M059J (cell line): ENCODE measurements at regions not wholly inside any gene's neighbourhood (a gene's known extent, or its start where the extent isn't known, plus 50 kb on each side); places are given as distances from the start of the nearest gene placed in this dataset.

Source experiments
- DNase-seq: peaks from one replicate; pipeline ENCODE4 v3.0.0-alpha.2; 2012; ENCODE audit warnings: low read depth

DNA sequence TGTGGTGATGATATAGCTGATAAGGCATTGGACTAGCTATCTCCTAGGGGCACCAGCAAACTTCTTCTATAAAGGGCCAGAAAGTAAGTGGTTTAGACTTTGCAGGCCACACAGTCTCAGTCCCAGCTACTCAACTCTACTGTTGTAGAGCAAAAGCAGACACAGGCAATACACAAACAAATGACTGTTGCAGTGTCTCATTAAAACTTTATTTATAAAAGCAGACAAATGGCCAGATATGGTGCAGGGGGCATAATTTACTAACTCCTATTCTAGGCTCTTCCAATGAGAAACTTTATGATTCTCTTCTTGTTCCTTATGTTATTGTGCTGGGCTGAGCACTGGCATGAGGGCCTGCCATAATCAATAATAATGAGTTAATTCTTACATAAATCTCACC is 176.8 kb upstream of the POU3F1 start:
- no peak for DNase-seq

DNA sequence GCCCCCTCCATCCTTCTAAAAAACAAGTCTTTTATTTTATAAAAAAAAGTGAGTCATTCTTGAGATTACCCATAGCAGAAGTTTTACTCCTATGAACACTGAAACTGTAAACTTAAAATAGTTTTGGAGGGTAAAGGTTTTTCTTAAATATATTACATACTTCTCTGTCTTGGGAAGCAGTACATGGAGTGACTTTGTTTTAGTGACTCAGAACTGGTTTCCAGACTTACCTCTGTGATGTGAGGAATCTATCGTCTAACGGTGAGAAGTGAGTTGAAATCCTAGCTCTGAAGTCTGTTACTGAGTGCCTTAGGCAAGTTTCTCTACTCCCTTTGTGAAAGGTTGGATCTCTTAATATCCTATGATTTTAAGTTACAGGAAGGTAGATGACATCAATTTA is 176.3 kb upstream of the POU3F1 start:
- no peak for DNase-seq

DNA sequence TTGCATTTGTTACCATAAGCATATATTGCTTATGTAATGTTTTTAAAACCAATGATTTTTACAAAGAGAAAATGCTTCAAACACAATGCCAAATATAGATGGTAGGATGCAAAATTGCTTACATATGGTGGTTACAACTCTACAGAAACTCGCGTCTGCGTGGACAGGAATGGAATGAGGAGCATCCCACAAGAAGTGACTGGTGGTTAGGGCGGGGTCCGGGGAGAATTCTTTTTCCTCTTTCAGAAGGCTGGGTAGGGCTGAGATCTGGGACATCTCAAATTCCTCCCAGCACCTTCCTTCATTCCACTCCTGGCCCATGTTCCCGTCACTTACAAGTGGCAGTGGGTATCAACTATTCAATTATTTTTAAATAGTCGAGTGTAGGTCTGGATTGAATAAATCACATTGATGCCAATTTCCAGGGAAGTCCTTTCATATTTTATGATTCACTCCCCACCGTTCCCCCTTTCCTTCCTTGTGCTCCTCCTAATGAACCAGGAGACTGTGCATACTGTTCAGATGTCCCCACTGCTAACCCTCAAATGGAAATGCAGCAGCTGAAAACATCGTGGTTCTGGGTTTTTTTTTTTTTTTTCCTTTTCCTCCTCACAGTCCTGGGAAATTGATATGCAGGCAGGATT is 174.5 kb upstream of the POU3F1 start:
- peak; percentile 21 for DNase-seq

DNA sequence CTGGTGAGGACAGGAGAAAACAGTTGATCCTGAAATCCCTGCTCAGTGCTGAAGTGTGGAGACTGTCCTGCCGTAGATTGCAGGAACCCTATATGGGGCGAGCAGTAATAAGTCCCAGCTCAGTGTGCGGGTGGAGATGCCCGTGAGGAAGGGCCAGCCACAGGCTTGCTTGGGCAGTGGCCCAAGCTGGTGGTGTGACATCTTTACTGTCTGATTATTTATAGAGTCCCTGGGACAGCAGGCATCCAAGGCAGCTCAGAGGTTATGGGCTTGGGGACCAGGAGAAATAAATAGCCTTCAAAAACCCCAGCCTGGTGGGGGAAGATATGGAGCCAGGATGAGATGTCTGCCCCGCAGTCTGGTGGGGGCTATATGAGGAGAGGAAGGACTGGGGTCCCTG is 170.7 kb upstream of the POU3F1 start:
- no peak for DNase-seq

DNA sequence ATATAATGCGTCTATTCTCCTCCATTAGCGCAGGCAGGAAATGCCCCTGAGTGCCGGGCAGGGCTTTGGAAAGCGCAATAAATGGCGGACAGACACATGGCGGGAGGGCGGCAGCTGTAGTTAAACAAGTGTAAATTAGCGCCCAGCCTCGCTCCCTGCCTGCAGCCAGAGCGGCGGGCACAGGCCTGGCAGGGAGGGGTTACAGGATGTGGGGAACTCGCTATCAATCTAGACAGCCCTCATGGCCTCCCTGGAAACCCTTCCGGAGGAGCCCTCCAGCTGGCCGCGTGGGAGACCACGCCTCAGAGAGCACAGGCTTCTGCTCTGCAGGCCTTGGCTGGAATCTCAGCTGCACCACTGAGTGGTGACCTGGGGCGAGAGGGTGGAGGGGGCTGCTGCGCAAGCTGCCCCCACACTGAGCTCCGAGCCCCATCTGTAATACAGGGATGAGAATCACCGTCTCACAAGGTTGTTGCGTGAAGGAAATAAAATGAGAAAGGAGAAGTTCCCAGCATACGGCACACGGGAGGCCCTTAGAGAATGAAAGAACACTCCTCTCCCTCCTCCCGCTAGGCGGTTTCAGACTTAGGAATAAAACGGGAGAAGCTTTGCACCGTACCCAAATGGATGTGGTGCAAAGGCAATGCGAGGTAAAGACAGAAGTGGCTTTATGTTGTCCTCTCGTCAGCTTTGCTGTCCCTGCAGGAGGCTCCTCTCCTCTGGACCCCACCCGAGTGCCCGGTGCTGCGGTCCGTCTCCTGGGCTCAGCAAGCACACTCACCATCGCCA is 167.2 kb upstream of the POU3F1 start:
- no peak for DNase-seq

DNA sequence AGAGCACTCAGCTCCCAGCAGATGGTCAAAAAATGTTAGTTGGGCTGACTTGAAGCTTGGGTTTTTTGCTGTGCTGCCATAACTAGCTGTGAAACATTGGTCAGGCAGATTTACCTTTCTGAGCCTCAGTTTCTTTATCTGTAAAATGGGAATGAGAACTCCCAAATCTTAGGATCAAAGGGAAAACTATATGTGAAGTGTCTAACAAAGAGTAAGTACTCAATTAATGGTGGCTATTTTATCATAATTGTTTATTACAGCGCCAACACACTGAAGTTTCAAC is 164.2 kb upstream of the POU3F1 start:
- no peak for DNase-seq

DNA sequence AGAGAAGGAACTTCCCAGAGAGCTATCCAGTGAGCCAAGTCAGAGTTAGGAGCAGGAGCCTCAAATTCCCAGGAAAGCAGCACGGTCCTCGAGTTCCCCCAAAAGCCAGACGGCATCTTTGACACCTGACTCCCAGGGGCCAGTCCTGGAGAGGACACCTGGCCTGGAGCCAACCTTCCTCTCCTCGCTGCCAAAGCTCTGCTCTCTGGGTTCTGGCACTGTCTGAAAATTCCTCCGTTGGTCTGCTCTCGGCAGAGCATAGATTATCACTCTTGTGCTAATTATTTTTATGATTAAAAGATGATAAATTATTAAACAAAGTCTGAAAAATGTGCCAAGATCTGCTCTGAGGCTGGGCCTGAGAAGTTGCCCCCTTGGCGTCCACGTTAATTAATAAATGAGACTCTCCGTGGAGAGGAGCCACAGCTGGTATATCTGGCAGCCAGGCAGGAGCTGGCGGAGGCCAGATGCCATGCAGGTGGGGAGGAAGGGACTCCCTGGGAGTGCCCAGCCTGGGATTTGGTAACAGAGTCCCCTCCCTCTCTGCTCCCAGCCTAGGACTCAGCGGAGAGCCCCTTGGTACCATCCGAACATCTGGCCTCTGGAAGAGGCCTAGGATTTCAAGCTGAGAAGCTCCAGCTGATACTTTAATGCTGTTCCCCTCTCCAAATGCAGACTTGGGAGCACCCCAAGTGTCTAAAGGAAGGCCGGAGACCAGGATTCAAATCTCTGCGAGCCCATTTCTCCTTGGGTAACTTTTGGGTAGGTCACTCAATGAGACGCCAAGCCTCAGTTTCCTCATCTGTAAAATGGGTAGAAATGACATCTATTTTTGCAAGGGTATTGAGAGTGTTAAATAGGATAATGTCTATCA is 163.7 kb upstream of the POU3F1 start:
- no peak for DNase-seq

- no peak for DNase-seq
Observed at GRCh38 chr1:38208716-38209632, 162.4 kb upstream of the POU3F1 start.

DNA sequence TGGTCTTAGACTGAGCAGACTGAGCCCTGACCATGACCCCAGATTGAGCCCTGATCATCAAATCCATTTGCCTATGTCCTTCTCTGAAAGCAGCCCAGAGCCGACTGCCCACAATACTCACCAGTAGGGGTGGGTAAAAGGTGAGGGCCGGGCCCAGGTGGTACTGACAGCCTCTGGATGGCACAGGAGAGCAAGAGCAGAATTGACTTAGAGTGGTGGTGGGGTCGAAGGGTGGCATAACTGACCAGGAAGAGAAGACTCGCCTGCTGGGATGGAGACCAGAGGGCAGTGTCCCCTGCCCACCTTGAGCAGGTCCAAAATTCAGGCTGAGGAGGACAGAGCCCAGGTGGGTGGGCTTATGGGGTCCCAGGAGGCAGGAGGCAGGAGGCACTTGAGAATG is 161.3 kb upstream of the POU3F1 start:
- DNase-seq: no peak

- DNase-seq: no peak
Observed at GRCh38 chr1:38207275-38207674, 160.7 kb upstream of the POU3F1 start.

GRCh38 chr1:38204698-38205097 is 158.1 kb upstream of the POU3F1 start:
- no peak for DNase-seq

DNA sequence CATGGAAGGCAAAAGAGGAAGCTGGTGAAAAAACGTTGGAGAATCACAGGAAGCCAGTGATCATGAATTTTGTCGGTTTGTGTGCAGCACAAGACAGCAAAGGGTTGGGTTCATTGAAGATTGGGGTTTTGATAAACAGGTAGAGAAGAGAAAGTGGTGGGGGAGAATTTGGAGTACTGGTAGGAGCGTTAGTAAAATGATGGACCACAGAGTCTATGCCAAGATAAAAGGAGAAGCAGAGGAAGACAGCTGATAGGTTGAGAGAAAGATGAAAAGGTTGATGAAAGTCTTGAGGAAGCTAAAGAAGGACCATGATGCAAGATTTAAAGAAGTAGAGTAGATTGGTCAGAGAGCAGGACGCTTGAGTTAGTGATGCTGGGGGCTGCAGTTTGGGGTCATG is 156.8 kb upstream of the POU3F1 start:
- no peak for DNase-seq

DNA sequence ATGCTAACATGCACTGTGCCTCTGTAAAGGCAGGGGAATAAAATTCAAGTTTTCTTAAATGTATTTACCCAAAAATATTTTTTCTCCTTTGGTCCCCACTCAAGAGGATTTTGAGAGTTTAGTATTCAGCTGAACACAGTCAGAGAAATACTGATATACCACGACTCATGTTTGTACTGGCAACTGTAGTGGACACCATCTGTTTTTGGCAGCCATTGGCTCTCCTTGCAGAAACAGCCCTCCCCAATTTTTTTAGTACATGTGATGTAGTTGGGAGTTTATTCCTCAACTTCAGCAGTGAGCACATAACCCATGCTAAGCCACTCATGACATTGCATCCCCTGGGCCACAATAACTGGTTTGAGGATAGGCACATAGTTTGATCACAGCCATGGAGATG is 154.8 kb upstream of the POU3F1 start:
- DNase-seq: no peak

DNA sequence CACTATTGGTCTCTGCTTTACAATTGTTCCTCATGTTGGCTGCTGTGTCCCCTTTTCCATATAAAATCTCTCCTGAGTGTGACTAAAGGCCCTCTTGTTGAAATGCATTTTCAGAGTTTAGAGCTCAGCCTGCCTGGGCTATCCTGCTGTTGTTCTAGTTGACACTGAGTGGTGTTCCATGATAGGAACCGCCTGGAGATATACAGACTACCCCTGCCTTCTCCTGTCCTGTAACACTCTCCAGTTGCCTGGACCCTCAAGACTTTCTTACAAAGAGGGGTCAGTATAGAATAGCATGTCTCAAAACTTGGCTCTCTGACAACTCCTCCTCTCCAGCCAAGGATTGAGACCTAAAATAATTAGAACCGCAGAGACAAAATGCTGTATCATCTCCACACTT is 152.0 kb upstream of the POU3F1 start:
- no peak for DNase-seq

DNA sequence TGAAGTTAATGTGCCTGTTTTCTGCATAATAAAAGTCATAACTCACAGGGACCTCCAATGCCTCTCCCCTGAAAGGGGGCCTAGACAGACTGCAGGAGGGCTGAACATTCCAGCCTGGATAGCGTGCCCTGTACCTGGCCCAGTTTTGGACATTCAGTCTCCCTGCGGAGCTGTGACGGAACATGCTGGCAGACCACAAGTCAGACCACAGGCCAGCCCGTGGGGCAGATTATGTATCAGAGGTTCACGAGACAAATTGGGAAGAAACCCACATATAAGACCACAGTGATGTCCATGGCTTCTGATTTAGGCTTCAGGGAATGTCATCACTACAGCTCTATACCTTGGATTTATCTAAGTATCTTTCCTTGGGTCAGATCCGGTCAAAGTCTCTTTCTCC is 151.5 kb upstream of the POU3F1 start:
- no peak for DNase-seq

DNA sequence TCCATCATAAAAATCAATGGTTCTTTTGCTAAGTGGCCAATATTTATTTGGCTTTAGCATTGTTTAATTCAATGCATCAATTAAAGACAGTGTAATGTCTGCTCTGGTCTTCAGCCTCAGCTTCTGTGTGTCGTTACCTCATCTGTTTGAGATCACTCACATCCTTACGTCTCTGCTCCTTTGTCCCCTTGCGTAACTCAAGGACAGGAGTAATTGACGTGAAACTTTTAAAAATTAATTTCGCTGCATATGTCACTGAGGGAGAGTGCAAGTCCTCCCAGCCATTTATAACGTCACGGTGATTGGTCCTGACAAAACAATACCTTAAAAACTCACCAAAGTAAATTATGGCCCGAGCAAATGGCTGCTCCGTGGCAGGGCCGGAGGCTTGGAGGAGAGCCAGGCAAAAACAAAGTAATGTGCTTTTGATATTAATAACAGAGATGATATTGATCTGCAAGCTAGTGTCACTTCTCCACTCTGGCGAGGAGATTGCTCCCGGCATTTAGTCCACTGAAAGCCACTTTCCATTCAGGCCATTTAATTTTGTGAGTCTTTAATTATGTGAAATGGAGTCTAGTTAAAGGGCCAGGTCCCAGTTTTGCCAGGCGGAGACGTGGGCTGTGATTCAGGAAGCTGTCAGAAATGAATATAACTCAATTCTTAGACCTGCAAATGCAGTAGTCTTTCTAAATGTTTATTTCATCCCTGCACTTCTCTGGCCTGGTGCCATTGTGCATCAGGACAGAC is 150.9 kb upstream of the POU3F1 start:
- DNase-seq: no peak

DNA sequence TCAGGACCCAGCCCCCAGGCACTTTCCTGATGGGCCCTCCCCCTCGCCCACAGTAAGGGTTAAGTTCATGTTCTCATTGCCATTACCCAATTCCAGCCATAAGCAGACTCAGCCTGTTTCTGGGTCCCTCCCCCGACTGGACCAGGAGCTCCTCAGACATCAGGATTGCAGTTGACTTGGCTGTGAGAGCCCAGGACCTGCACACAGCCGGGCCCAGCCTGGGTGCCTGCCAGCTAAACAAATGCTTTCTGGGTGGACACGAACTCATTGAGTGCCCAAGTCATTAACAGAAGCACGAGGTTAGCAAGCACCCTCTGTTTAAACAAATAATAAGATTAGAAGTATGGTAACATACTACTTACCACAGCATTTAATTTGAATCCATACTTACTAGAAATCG is 147.9 kb upstream of the POU3F1 start:
- DNase-seq: no peak

- no peak for DNase-seq
Observed at GRCh38 chr1:38193040-38193439, 146.4 kb upstream of the POU3F1 start.

DNA sequence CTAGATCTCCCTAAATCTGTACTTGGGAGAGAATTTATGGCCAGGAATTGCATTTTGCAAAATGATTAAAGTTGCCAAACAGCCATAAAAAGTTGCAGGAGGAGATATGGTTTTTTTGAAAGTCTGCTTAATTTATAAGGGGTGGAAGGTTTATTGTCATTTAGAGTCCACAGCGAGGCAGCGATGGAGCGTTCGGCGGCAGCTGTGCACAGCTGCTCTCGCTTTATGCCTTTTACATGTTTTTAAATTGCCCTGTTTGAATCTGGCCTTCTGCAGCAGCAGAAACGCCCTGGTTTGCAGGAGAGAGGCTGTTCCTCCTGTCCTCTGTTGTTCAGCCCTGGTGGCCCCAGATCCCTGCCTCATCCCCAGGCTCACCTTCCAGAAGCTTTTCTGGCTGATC is 144.9 kb upstream of the POU3F1 start:
- no peak for DNase-seq

GRCh38 chr1:38190983-38191382 is 144.4 kb upstream of the POU3F1 start:
- no peak for DNase-seq

DNA sequence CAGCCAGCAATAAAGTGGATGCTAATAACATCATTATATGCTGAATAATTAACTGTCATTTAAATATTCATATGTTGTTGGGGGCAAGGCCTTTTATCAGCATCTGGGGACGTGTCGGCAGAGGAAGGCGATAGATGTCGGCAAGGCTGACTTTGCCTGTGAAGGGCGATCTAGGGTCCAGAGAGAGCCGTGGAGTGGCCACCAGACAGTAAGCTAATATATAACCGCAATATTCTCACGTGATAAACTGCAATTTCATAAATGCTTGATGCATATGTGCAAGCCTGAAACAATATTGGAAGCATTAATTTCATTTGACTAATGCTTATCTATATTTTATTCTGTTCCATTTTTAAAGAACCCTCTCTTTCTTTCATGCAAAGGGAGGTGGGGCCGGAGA is 141.0 kb upstream of the POU3F1 start:
- no peak for DNase-seq
